ENCODE measurements at regions not wholly inside any gene's neighbourhood (a gene's known extent, or its start where the extent isn't known, plus 50 kb on each side); places are given as distances from the start of the nearest gene placed in this dataset.

DNA sequence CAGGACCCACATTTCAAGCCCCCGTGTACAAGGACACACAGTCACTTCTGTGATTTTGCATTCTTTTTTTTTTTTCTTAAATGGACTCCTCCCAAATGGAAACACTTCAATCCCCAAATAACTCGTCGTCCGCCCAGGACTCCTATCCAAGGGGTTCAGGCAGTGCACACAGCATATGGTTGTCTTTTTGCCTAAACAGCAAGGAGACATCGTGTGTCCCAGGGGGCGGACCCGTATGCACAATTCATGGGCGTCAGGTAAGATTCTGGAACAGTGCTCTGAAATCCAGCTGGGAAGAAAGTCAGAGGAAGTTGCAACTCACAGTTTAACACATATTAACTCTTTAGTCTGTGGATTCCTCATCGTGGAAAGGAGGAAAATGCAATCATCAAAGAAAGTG lies 231.3 kb downstream of the SHOX start:
- no peak overlapping the region for H2AFZ ChIP-seq (ENCODE audit: low read depth, low read length)
- FAIRE-seq (no peak), ATAC-seq (no peak), DNase-seq (ENCODE audit: extremely low read depth in 1 of 4, low spot score in 3 of 4) (no peak)
- no peak overlapping the region for H3K27ac ChIP-seq (ENCODE audit: extremely low read depth, low read depth, low read length)
- no peaks in the 10 kb centered on the region for H3K79me2 ChIP-seq (ENCODE audit: control insufficient read depth, insufficient read depth, low read length)
- no peaks in the 10 kb centered on the region for H3K9me3 ChIP-seq (replicated peaks; ENCODE audit: control insufficient read depth, insufficient read depth, low read depth, low read length)
- no peaks in the 10 kb centered on the region for H3K9me1 ChIP-seq (ENCODE audit: control insufficient read depth, insufficient read depth, low read length)
- H3K36me3 ChIP-seq (ENCODE audit: control insufficient read depth, insufficient read depth, low read length), result no peaks in the 10 kb centered on the region
- no peaks in the 10 kb centered on the region for H3K4me1 ChIP-seq (replicated peaks in 1 of 2; ENCODE audit: control insufficient read depth in 2 of 2, insufficient read depth in 2 of 2, low read length in 2 of 2)
- H4K20me1 ChIP-seq (replicated peaks; ENCODE audit: control insufficient read depth, insufficient read depth, low read length), result no peaks in the 10 kb centered on the region
- ChIA-PET CTCF (ENCODE audit: low intra/inter-chr PET ratio) (no interaction called here), POLR2A (no interaction called here)
- H3K4me3 ChIP-seq, result no peak overlapping the region
- H3K4me2 ChIP-seq (ENCODE audit: insufficient read depth, low read length), result no peak overlapping the region
- H3K27me3 ChIP-seq (ENCODE audit: control insufficient read depth in 2 of 2, insufficient read depth in 2 of 2, low read length in 2 of 2), result no peaks in the 10 kb centered on the region; a peak in 1 of 5 replicates
- no peak overlapping the region for H3K9ac ChIP-seq (ENCODE audit: insufficient read depth in 1 of 2, low read depth in 2 of 2, low read length in 2 of 2)
- intact Hi-C loops (cut with micrococcal nuclease), result no loop called here
- WGBS (ENCODE audit: insufficient coverage, low coverage, missing lambda C conversion rate), result 0% methylated on average over 9 of the region's 9 CpGs
- in situ Hi-C loops (cut with MboI), result no loop called here
- BruUV-seq (replicated peaks), result no TSS peak
- TF ChIP-seq, protein P1, sequence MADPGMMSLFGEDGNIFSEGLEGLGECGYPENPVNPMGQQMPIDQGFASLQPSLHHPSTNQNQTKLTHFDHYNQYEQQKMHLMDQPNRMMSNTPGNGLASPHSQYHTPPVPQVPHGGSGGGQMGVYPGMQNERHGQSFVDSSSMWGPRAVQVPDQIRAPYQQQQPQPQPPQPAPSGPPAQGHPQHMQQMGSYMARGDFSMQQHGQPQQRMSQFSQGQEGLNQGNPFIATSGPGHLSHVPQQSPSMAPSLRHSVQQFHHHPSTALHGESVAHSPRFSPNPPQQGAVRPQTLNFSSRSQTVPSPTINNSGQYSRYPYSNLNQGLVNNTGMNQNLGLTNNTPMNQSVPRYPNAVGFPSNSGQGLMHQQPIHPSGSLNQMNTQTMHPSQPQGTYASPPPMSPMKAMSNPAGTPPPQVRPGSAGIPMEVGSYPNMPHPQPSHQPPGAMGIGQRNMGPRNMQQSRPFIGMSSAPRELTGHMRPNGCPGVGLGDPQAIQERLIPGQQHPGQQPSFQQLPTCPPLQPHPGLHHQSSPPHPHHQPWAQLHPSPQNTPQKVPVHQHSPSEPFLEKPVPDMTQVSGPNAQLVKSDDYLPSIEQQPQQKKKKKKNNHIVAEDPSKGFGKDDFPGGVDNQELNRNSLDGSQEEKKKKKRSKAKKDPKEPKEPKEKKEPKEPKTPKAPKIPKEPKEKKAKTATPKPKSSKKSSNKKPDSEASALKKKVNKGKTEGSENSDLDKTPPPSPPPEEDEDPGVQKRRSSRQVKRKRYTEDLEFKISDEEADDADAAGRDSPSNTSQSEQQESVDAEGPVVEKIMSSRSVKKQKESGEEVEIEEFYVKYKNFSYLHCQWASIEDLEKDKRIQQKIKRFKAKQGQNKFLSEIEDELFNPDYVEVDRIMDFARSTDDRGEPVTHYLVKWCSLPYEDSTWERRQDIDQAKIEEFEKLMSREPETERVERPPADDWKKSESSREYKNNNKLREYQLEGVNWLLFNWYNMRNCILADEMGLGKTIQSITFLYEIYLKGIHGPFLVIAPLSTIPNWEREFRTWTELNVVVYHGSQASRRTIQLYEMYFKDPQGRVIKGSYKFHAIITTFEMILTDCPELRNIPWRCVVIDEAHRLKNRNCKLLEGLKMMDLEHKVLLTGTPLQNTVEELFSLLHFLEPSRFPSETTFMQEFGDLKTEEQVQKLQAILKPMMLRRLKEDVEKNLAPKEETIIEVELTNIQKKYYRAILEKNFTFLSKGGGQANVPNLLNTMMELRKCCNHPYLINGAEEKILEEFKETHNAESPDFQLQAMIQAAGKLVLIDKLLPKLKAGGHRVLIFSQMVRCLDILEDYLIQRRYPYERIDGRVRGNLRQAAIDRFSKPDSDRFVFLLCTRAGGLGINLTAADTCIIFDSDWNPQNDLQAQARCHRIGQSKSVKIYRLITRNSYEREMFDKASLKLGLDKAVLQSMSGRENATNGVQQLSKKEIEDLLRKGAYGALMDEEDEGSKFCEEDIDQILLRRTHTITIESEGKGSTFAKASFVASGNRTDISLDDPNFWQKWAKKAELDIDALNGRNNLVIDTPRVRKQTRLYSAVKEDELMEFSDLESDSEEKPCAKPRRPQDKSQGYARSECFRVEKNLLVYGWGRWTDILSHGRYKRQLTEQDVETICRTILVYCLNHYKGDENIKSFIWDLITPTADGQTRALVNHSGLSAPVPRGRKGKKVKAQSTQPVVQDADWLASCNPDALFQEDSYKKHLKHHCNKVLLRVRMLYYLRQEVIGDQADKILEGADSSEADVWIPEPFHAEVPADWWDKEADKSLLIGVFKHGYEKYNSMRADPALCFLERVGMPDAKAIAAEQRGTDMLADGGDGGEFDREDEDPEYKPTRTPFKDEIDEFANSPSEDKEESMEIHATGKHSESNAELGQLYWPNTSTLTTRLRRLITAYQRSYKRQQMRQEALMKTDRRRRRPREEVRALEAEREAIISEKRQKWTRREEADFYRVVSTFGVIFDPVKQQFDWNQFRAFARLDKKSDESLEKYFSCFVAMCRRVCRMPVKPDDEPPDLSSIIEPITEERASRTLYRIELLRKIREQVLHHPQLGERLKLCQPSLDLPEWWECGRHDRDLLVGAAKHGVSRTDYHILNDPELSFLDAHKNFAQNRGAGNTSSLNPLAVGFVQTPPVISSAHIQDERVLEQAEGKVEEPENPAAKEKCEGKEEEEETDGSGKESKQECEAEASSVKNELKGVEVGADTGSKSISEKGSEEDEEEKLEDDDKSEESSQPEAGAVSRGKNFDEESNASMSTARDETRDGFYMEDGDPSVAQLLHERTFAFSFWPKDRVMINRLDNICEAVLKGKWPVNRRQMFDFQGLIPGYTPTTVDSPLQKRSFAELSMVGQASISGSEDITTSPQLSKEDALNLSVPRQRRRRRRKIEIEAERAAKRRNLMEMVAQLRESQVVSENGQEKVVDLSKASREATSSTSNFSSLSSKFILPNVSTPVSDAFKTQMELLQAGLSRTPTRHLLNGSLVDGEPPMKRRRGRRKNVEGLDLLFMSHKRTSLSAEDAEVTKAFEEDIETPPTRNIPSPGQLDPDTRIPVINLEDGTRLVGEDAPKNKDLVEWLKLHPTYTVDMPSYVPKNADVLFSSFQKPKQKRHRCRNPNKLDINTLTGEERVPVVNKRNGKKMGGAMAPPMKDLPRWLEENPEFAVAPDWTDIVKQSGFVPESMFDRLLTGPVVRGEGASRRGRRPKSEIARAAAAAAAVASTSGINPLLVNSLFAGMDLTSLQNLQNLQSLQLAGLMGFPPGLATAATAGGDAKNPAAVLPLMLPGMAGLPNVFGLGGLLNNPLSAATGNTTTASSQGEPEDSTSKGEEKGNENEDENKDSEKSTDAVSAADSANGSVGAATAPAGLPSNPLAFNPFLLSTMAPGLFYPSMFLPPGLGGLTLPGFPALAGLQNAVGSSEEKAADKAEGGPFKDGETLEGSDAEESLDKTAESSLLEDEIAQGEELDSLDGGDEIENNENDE (IDR thresholded peaks at IDR 0.05; ENCODE audit: low read depth, low read length), result no peak
- TF ChIP-seq, protein P2, sequence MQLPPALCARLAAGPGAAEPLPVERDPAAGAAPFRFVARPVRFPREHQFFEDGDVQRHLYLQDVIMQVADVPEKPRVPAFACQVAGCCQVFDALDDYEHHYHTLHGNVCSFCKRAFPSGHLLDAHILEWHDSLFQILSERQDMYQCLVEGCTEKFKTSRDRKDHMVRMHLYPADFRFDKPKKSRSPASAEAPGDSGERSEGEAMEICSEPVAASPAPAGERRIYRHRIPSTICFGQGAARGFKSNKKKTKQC (CRISPR knock-in tag; IDR thresholded peaks at IDR 0.05), result no peak
- TF ChIP-seq ZNF354B (CRISPR knock-in tag; IDR thresholded peaks at IDR 0.05) (no peak), TRIM28 (IDR thresholded peaks at IDR 0.05) (no peak)
- TF ChIP-seq, protein P3, sequence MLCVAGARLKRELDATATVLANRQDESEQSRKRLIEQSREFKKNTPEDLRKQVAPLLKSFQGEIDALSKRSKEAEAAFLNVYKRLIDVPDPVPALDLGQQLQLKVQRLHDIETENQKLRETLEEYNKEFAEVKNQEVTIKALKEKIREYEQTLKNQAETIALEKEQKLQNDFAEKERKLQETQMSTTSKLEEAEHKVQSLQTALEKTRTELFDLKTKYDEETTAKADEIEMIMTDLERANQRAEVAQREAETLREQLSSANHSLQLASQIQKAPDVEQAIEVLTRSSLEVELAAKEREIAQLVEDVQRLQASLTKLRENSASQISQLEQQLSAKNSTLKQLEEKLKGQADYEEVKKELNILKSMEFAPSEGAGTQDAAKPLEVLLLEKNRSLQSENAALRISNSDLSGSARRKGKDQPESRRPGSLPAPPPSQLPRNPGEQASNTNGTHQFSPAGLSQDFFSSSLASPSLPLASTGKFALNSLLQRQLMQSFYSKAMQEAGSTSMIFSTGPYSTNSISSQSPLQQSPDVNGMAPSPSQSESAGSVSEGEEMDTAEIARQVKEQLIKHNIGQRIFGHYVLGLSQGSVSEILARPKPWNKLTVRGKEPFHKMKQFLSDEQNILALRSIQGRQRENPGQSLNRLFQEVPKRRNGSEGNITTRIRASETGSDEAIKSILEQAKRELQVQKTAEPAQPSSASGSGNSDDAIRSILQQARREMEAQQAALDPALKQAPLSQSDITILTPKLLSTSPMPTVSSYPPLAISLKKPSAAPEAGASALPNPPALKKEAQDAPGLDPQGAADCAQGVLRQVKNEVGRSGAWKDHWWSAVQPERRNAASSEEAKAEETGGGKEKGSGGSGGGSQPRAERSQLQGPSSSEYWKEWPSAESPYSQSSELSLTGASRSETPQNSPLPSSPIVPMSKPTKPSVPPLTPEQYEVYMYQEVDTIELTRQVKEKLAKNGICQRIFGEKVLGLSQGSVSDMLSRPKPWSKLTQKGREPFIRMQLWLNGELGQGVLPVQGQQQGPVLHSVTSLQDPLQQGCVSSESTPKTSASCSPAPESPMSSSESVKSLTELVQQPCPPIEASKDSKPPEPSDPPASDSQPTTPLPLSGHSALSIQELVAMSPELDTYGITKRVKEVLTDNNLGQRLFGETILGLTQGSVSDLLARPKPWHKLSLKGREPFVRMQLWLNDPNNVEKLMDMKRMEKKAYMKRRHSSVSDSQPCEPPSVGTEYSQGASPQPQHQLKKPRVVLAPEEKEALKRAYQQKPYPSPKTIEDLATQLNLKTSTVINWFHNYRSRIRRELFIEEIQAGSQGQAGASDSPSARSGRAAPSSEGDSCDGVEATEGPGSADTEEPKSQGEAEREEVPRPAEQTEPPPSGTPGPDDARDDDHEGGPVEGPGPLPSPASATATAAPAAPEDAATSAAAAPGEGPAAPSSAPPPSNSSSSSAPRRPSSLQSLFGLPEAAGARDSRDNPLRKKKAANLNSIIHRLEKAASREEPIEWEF (CRISPR knock-in tag; IDR thresholded peaks at IDR 0.05), result no peak
